ENCODE measurements at regions not wholly inside any gene's neighbourhood (a gene's known extent, or its start where the extent isn't known, plus 50 kb on each side); places are given as distances from the start of the nearest gene placed in this dataset.
"Not testable (repeated sequence)": the region's sequence is repeated elsewhere in the genome, so short reads cannot be mapped to it uniquely, and the experiment has no call there.

DNA sequence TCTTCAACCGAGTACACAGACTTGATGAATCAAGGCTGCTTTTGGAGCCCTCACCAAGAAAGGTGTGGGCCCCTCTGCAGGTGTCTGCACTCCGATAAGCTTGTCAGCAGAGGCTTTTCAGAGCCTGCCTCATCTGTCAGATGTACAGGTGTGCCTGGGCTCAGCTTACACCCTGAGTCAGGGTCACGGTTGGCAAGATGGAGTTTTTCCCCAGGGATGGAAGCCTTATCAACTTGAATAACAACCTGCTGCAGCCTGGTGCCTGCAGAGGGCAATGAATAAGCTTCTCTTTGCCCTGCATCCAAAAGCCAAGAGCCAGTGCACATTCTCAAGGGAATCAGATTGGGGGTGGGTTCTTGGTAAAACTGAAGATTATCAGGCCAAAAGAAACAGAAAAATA lies 427.1 kb downstream of the CD83 start:
- no peak overlapping the region for H3K4me3 ChIP-seq (ENCODE audit: low read length)
- no peak for TF ChIP-seq ZNF274 (IDR thresholded peaks at IDR 0.05; ENCODE audit: low read depth, low read length)

- TF ChIP-seq ZNF274 (IDR thresholded peaks at IDR 0.05; ENCODE audit: low read depth, low read length) = no peak
- H3K4me3 ChIP-seq (ENCODE audit: low read length) = no peak overlapping the region
These were observed 427.9 kb downstream of the CD83 start for GRCh38 chr6:14545496-14545895.

DNA sequence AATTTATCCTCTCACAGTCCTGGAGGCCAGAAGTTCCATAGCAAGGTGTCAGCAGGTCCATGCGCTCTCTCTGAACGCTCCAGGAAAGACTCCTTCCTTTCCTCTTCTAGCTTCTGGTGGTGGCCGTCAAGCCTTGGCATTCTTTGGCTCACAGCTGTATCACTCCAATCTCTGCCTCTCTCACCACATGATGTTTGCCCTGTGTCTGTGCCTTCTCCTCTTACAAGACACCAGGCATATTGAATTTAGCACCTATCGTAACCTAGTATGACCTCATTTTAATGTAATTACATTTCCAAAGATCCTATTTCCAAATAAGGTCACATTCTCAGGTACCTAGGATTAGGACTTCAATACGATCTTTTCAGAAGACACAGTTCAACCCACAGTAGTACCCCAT lies 428.5 kb downstream of the CD83 start:
- H3K4me3 ChIP-seq (ENCODE audit: low read length) = no peak overlapping the region
- no peak for TF ChIP-seq ZNF274 (IDR thresholded peaks at IDR 0.05; ENCODE audit: low read depth, low read length)

DNA sequence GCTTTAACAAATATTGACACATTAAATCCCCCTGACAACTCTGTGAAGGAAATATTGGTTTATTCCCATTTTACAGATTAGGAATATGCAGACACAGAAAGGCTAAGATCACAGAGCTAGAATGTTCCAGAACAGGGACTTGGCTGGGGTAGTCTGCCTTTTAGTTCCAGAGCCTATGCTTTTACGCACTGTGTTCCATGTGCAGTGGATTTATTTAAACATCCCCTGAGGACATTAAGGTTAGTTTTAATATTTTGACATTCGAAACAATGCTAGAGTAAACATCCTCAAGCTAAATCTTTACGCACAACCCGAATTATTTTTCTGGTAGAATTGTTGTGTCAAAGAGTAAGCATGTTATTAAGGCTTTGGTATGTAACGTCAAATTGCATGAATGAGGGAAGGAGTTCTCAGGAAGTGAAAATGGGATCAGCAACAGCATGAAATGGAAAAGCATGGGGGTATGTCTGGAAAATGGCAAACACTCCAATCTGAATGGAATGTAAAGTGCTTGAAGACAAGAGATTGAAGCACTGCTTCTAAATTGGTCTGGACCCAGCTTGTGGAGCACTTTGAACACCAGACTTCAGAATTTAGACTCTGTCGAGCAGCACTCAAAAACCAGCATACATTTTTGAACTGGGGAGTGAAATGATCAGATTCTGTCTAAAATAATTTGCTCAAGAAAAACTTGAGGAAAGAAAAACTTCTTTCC lies 429.9 kb downstream of the CD83 start:
- no peak for TF ChIP-seq ZNF274 (IDR thresholded peaks at IDR 0.05; ENCODE audit: low read depth, low read length)
- H3K4me3 ChIP-seq (ENCODE audit: low read length) = no peak overlapping the region

DNA sequence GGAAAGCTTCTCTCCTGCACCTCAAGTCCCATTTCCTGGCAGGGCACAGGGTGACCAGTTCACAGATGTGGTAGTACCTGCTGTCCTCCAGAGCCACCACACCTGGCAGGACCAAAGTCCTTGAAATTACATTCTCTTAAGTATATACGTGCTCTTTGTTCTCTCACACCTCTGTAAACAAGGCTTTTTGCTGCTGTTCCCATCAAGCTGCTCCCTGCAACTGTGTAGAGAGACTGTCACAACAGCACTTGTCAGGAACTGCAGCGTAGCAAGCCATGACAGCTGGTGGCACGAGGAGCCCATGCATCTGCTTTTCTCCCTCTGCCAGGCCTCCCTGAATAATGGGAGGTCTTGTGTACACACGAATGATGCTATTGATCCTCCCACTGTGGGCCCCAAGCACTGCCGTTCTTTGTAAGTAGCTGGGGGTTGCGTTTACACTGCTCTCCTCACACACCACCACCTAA lies 431.8 kb downstream of the CD83 start:
- TF ChIP-seq ZNF274 (IDR thresholded peaks at IDR 0.05; ENCODE audit: low read depth, low read length) = no peak
- H3K4me3 ChIP-seq (ENCODE audit: low read length) = no peak overlapping the region

- no peak for TF ChIP-seq ZNF274 (IDR thresholded peaks at IDR 0.05; ENCODE audit: low read depth, low read length)
- H3K4me3 ChIP-seq (ENCODE audit: low read length) = no peak overlapping the region
These were observed 432.3 kb downstream of the CD83 start for GRCh38 chr6:14549871-14550270.

DNA sequence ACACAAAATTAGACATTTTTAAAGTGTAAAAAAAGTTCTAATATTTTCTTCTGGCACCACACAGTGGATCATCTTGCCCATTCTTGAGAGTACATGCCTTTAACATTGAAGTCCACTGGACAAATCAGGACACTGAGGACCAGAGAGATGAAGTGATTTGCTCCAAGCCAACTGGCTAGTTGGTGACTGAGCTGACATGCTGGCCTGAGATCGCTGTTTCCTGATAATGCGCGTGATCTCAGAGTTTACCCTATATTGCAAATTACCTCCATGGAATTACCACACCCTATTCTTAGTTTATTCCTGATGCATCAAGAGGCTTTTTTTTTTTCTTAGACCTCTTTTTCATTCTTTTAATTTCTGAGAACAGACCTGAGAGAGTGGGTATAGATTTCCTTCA lies 432.8 kb downstream of the CD83 start:
- H3K4me3 ChIP-seq (ENCODE audit: low read length) = no peak overlapping the region
- TF ChIP-seq ZNF274 (IDR thresholded peaks at IDR 0.05; ENCODE audit: low read depth, low read length) = no peak

GRCh38 chr6:14550822-14551221 lies 433.2 kb downstream of the CD83 start:
- no peak overlapping the region for H3K4me3 ChIP-seq (ENCODE audit: low read length)

GRCh38 chr6:14551601-14552000 lies 434.0 kb downstream of the CD83 start:
- H3K4me3 ChIP-seq (ENCODE audit: low read length) = not testable (repeated sequence)

More at GRCh38 chr6:14550822-14551221, 433.2 kb downstream of the CD83 start:
- no peak for TF ChIP-seq ZNF274 (IDR thresholded peaks at IDR 0.05; ENCODE audit: low read depth, low read length)

DNA sequence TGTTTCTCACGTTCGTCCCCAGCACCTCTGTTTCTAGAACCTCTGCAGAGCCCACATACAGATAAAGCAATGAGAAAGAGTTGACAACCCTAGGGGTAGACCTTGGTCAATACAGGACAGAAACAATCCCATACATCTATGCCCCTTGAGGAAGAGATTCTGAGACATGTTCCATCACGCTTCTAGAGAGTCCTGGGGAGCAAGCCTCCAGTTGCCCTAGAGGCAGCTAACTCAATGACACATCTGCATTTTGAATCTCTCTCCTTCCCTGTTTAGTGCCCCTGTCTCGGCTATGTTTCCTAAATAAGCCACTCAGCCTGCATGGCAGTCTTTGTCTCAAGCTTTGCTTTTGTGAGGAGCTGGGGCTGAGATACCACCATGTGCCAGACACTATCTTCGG lies 435.3 kb downstream of the CD83 start:
- H3K4me3 ChIP-seq (ENCODE audit: low read length) = no peak overlapping the region
- TF ChIP-seq ZNF274 (IDR thresholded peaks at IDR 0.05; ENCODE audit: low read depth, low read length) = no peak

DNA sequence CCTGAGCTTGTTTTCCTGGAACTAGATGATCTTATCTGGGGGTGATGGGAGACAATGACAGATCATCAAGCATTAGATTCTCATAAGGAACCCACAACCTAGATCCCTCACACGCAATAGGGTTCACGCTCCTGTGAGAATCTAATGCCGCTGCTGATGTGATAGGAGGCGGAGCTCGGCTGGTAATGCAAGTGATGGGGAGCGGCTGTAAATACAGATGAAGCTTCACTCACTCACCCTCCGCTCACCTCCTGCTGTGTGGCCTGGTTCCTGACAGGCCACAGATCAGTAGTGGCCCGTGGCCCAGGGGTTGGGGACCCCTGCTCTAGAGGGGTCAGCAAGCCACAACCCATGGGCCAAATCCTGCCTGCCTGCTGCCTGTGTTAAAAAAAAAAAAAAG lies 435.9 kb downstream of the CD83 start:
- TF ChIP-seq ZNF274 (IDR thresholded peaks at IDR 0.05; ENCODE audit: low read depth, low read length) = no peak

DNA sequence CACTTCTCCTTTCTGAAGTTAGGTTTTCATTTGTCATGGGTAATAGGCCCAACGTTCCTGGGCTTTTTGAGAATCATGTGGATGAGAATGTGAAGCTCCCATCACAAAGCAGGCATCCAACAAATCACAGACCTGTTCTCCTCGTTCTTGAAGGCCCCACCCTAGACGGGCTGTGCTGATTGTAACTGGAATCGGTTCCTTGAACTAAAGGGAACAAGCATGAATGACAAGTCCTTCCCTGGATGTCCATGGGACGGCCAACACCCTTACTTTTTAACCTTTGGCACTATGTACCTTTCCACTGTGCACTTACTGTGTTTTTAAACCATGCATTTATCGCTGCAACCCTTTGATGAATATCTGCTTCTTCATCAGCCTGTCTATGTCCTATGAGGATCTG lies 438.2 kb downstream of the CD83 start:
- H3K4me3 ChIP-seq (ENCODE audit: low read length) = no peak overlapping the region
- no peak for TF ChIP-seq ZNF274 (IDR thresholded peaks at IDR 0.05; ENCODE audit: low read depth, low read length)

More for the DNA sequence above, 435.9 kb downstream of the CD83 start:
- no peak overlapping the region for H3K4me3 ChIP-seq (ENCODE audit: low read length)

GRCh38 chr6:14559746-14560536 lies 442.4 kb downstream of the CD83 start:
- no peak overlapping the region for H3K4me3 ChIP-seq (ENCODE audit: low read length)

DNA sequence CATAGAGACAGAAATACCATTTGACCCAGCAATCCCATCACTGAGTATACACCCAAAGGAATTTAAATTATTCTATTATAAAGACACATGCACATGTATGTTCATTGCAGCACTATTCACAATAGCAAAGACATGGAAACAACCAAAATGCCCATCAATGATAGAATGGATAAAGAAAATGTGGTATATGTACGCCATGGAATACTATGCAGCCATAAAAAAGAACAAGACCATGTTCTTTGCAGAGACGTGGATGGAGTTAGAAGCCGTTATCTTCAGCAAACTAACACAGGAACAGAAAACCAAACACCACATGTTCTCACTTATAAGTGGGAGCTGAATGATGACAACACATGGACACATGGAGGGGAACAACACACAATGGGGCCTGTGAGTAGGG lies 444.0 kb downstream of the CD83 start:
- H3K4me3 ChIP-seq (ENCODE audit: low read length) = not testable (repeated sequence)

More at GRCh38 chr6:14559746-14560536, 442.4 kb downstream of the CD83 start:
- TF ChIP-seq ZNF274 (IDR thresholded peaks at IDR 0.05; ENCODE audit: low read depth, low read length) = no peak

- no peak overlapping the region for H3K4me3 ChIP-seq (ENCODE audit: low read length)
- no peak for TF ChIP-seq ZNF274 (IDR thresholded peaks at IDR 0.05; ENCODE audit: low read depth, low read length)
These were observed 450.3 kb downstream of the CD83 start for GRCh38 chr6:14567842-14568241.

All from GM08714 (cell line).